K562 (cell line): ENCODE measurements at regions not wholly inside any gene's neighbourhood (a gene's known extent, or its start where the extent isn't known, plus 50 kb on each side); places are given as distances from the start of the nearest gene placed in this dataset.

Experiments used
- HDAC6 ChIP-seq: IDR thresholded peaks from 2 replicates; pipeline ENCODE4 v1.6.1; 2012; ENCODE audit warnings: low read depth, mild to moderate bottlenecking, control low read depth, inconsistent platforms, low read length, moderate library complexity
- POLR2A ChIP-seq: fragments of 450-650 bp; conservative IDR thresholded peaks from 2 replicates; pipeline ENCODE4 v1.6.1; 2016
- PRDM10 ChIP-seq: fragments of 450-650 bp; IDR thresholded peaks from 2 replicates; pipeline ENCODE4 v1.6.1; 2018; ENCODE audit not compliant: partially characterized antibody
- TF ChIP-seq, protein P1 (sequence below), 3 experiments: IDR thresholded peaks in 2 of 3; conservative IDR thresholded peaks in 1 of 3; 2 replicates each; pipeline ENCODE4 v1.5.1; 2011 to 2012; ENCODE audit warnings: low read length in 3 of 3, mild to moderate bottlenecking in 3 of 3, control low read depth in 2 of 3, improper control_type of control experiment in 1 of 3, inconsistent platforms in 1 of 3, low read depth in 1 of 3, mixed read lengths in 1 of 3, moderate library complexity in 1 of 3; ENCODE audit not compliant: insufficient read depth in 2 of 3

DNA sequence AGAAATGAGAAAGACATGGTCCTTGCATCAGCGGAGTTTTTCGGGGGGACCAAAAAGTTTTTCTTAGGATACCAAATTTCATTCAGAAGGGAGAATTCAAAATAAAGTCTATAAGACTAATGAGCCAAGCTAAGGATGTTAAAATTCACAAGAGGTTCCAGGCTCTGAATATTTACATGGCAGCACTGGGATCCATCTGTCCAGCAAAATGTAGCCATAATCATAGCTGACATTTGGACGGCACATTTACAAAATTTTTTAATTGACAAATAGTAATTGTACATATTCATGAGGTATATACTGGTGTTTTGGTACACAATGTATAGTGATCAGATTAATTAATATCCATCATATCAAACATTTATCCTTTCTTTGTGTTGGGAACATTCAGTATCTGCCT lies 107.9 kb downstream of the ZNF648 start:
- TF ChIP-seq, protein P1, sequence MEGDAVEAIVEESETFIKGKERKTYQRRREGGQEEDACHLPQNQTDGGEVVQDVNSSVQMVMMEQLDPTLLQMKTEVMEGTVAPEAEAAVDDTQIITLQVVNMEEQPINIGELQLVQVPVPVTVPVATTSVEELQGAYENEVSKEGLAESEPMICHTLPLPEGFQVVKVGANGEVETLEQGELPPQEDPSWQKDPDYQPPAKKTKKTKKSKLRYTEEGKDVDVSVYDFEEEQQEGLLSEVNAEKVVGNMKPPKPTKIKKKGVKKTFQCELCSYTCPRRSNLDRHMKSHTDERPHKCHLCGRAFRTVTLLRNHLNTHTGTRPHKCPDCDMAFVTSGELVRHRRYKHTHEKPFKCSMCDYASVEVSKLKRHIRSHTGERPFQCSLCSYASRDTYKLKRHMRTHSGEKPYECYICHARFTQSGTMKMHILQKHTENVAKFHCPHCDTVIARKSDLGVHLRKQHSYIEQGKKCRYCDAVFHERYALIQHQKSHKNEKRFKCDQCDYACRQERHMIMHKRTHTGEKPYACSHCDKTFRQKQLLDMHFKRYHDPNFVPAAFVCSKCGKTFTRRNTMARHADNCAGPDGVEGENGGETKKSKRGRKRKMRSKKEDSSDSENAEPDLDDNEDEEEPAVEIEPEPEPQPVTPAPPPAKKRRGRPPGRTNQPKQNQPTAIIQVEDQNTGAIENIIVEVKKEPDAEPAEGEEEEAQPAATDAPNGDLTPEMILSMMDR (IDR thresholded peaks at IDR 0.05 in 2 of 3, conservative IDR thresholded peaks at IDR 0.05 in 1 of 3; ENCODE audit: insufficient read depth in 2 of 3, low read depth in 1 of 3, low read length in 3 of 3) = no peak
- TF ChIP-seq PRDM10 (no peak), POLR2A (no peak), HDAC6 (no peak)
